ENCODE measurements at regions not wholly inside any gene's neighbourhood (a gene's known extent, or its start where the extent isn't known, plus 50 kb on each side); places are given as distances from the start of the nearest gene placed in this dataset.

DNA sequence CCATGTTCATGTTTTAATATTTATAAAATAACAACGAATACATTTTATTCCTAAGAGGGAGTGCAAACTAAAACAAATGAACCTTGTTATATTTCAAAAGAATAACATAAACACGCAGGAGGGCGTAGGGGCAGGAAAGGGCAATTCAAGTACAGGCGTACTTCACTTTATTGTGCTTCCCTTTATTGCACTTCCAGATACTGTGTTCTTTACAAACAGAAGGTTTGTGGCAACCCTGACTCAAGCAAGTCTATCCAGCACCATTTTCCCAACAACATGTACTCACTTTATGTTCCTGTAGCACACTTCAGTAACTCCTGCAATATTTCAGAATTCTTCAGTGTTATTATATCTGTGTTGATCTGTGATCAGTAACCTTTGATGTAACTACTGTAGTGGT is 84.6 kb upstream of the PLEKHA5 start:
- H3K23me2 ChIP-seq (ENCODE audit: low read depth, low read length), result no peaks in the 10 kb centered on the region
- no peak overlapping the region for H4K91ac ChIP-seq (replicated peaks; ENCODE audit: insufficient read length, low read length)
- no peaks in the 10 kb centered on the region for H3K9me3 ChIP-seq (ENCODE audit: insufficient read depth in 2 of 2, low read depth in 1 of 2, low read length in 1 of 2)
- H2BK120ac ChIP-seq (replicated peaks; ENCODE audit: low read depth, low read length), result no peak overlapping the region
- no peak overlapping the region for H2AK5ac ChIP-seq (ENCODE audit: low read depth, low read length)
- H3K27ac ChIP-seq (ENCODE audit: low read depth, low read length), result no peak overlapping the region
- no peak overlapping the region for H2BK12ac ChIP-seq (ENCODE audit: low read depth, low read length)
- no peaks in the 10 kb centered on the region for H3K79me2 ChIP-seq (ENCODE audit: control insufficient read depth in 1 of 2, insufficient read depth in 2 of 2, low read length in 2 of 2)
- no peak overlapping the region for H4K5ac ChIP-seq (ENCODE audit: insufficient read length, low read depth, low read length)
- no peak overlapping the region for H3K18ac ChIP-seq (ENCODE audit: extremely low read depth, low read length)
- ChIA-PET CTCF (ENCODE audit: partially characterized antibody) (no interaction called here), POLR2A (ENCODE audit: partially characterized antibody) (no interaction called here)
- H3K79me1 ChIP-seq (ENCODE audit: low read depth, low read length), result no peaks in the 10 kb centered on the region
- H3K56ac ChIP-seq (replicated peaks; ENCODE audit: insufficient read length, low read depth, low read length), result no peak overlapping the region
- no peak overlapping the region for H3K4ac ChIP-seq (replicated peaks; ENCODE audit: insufficient read length, low read depth, low read length)
- H3K27me3 ChIP-seq (replicated peaks in 1 of 4; ENCODE audit: control insufficient read depth in 3 of 4, extremely low read depth in 1 of 4, insufficient read depth in 3 of 4, low read length in 3 of 4), result no peaks in the 10 kb centered on the region
- H3K9ac ChIP-seq (replicated peaks in 1 of 4; ENCODE audit: extremely low read depth in 1 of 4, low read depth in 3 of 4, low read length in 3 of 4), result no peak overlapping the region
- TF ChIP-seq CREB1 (IDR thresholded peaks at IDR 0.05) (no peak), HDAC6 (IDR thresholded peaks at IDR 0.05; ENCODE audit: low read depth, low read length) (no peak), CEBPB (IDR thresholded peaks at IDR 0.05; ENCODE audit: low read depth, low read length) (no peak), SUZ12 (IDR thresholded peaks at IDR 0.05; ENCODE audit: low read length) (no peak), HDAC2 (IDR thresholded peaks at IDR 0.05; ENCODE audit: borderline replicate concordance in 1 of 2, low read depth in 2 of 2, low read length in 2 of 2) (no peak), BCL11A (IDR thresholded peaks at IDR 0.05; ENCODE audit: low read depth in 2 of 2, low read length in 2 of 2) (no peak), FOSL1 (IDR thresholded peaks at IDR 0.05; ENCODE audit: insufficient read depth, low read depth, low read length) (no peak), CBX5 (IDR thresholded peaks at IDR 0.05; ENCODE audit: low read depth, low read length) (no peak), GABPA (IDR thresholded peaks at IDR 0.05; ENCODE audit: borderline replicate concordance, insufficient read depth, low read length) (no peak)
- TF ChIP-seq, protein P1, sequence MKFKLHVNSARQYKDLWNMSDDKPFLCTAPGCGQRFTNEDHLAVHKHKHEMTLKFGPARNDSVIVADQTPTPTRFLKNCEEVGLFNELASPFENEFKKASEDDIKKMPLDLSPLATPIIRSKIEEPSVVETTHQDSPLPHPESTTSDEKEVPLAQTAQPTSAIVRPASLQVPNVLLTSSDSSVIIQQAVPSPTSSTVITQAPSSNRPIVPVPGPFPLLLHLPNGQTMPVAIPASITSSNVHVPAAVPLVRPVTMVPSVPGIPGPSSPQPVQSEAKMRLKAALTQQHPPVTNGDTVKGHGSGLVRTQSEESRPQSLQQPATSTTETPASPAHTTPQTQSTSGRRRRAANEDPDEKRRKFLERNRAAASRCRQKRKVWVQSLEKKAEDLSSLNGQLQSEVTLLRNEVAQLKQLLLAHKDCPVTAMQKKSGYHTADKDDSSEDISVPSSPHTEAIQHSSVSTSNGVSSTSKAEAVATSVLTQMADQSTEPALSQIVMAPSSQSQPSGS (IDR thresholded peaks at IDR 0.05; ENCODE audit: low read length), result no peak
- TF ChIP-seq, protein P2, sequence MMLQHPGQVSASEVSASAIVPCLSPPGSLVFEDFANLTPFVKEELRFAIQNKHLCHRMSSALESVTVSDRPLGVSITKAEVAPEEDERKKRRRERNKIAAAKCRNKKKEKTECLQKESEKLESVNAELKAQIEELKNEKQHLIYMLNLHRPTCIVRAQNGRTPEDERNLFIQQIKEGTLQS (IDR thresholded peaks at IDR 0.05; ENCODE audit: insufficient read depth, low read depth, low read length), result no peak
- H3K23ac ChIP-seq (ENCODE audit: insufficient read length), result no peak overlapping the region
- no peaks in the 10 kb centered on the region for H3K36me3 ChIP-seq (ENCODE audit: control insufficient read depth in 2 of 4, insufficient read depth in 4 of 4, low read length in 3 of 4)
- H4K20me1 ChIP-seq (replicated peaks in 1 of 2; ENCODE audit: control insufficient read depth in 1 of 2, insufficient read depth in 2 of 2, low read length in 2 of 2), result no peaks in the 10 kb centered on the region
- DNase-seq (ENCODE audit: low read depth in 1 of 2, low spot score in 2 of 2) (no peak), FAIRE-seq (no peak)
- no peak overlapping the region for H3K4me3 ChIP-seq (ENCODE audit: extremely low read depth in 1 of 4, insufficient read depth in 2 of 4, low read depth in 3 of 4, low read length in 4 of 4)
- no peak overlapping the region for H4K8ac ChIP-seq (ENCODE audit: extremely low read depth, insufficient read depth, low read length)
- no peaks in the 10 kb centered on the region for H3K4me1 ChIP-seq (replicated peaks in 1 of 4; ENCODE audit: control insufficient read depth in 3 of 4, insufficient read depth in 4 of 4, low read length in 3 of 4)
- H2AFZ ChIP-seq (ENCODE audit: low read length), result no peak overlapping the region
- H3K14ac ChIP-seq (ENCODE audit: insufficient read length), result no peak overlapping the region
- H2BK5ac ChIP-seq (ENCODE audit: low read depth, low read length), result no peak overlapping the region
- no peak overlapping the region for H2BK20ac ChIP-seq (ENCODE audit: low read length)
- 89% methylated on average over 4 of the region's 4 CpGs; no CpG with 5 or more reads in 1 of the 2 experiments for WGBS, 2 experiments (ENCODE audit: extremely low coverage in 1 of 2, insufficient coverage in 1 of 2, insufficient read length in 1 of 2, insufficient replicate concordance in 2 of 2, low coverage in 1 of 2, low lambda C conversion rate in 2 of 2, missing lambda C conversion rate in 1 of 2)
- no peak overlapping the region for H3K4me2 ChIP-seq (ENCODE audit: insufficient read depth in 1 of 2, low read depth in 2 of 2, low read length in 2 of 2)
- no peak overlapping the region for H2BK15ac ChIP-seq (ENCODE audit: low read length)

Measured in H1 (cell line).